ENCODE measurements at regions not wholly inside any gene's neighbourhood (a gene's known extent, or its start where the extent isn't known, plus 50 kb on each side); places are given as distances from the start of the nearest gene placed in this dataset.

DNA sequence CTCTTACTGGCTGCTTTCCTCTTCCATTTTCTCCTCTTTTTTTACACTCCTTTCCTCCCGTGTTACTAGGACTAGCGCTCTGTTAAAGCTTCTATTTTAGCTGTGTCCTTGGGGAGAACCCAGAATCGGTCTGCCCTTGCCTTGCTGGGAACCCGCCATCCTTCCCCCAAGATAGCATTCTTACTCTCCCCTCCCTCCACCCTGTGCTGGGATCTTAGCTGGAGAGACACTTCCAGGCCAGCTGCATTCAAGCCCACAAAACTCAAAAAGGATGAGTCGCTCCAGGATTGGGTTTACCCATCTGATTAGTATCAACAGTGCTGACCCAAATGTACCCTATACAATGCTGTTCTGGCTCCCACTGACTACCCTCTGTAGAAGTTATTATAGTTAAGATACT is 200.5 kb upstream of the ASIC2 start:
- Histone ChIP-seq H3K4me1 (ENCODE audit: control insufficient read depth in 1 of 2, insufficient read depth in 1 of 2, low read depth in 1 of 2, low read length in 1 of 2) (no peaks in the 10 kb centered on the region), H3K27me3 (no peaks in the 10 kb centered on the region), H3K27ac (no peak overlapping the region), H3K36me3 (no peaks in the 10 kb centered on the region), H3K9me3 (no peaks in the 10 kb centered on the region), H3K4me3 (ENCODE audit: low read depth in 1 of 2, low read length in 1 of 2) (no peak overlapping the region)
- TF ChIP-seq, protein P1, sequence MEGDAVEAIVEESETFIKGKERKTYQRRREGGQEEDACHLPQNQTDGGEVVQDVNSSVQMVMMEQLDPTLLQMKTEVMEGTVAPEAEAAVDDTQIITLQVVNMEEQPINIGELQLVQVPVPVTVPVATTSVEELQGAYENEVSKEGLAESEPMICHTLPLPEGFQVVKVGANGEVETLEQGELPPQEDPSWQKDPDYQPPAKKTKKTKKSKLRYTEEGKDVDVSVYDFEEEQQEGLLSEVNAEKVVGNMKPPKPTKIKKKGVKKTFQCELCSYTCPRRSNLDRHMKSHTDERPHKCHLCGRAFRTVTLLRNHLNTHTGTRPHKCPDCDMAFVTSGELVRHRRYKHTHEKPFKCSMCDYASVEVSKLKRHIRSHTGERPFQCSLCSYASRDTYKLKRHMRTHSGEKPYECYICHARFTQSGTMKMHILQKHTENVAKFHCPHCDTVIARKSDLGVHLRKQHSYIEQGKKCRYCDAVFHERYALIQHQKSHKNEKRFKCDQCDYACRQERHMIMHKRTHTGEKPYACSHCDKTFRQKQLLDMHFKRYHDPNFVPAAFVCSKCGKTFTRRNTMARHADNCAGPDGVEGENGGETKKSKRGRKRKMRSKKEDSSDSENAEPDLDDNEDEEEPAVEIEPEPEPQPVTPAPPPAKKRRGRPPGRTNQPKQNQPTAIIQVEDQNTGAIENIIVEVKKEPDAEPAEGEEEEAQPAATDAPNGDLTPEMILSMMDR (IDR thresholded peaks at IDR 0.05): no peak

DNA sequence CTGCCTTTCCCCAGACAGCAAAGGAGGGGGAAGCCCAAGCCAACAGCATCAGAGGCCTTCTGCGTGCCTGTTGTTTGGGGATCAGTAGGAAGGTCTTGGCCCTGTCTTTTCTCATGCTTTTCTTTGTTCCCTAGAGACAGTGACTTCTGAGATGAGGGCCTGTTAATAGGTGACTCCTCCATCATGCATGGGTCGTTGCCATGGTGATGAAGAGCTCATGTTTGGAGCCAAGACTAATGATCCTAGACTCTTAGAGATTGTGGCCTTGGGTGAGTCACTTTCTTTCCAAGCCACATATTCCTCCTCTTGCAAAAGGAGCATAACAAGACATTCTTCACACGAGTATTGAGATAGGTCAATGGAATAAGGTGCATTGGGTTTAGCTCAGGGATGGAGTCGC is 201.1 kb upstream of the ASIC2 start:
- Histone ChIP-seq H3K27ac (no peak overlapping the region), H3K27me3 (no peaks in the 10 kb centered on the region), H3K9me3 (no peaks in the 10 kb centered on the region), H3K4me3 (ENCODE audit: low read depth in 1 of 2, low read length in 1 of 2) (no peak overlapping the region), H3K4me1 (ENCODE audit: control insufficient read depth in 1 of 2, insufficient read depth in 1 of 2, low read depth in 1 of 2, low read length in 1 of 2) (no peaks in the 10 kb centered on the region), H3K36me3 (no peaks in the 10 kb centered on the region)
- TF ChIP-seq, protein P1 (IDR thresholded peaks at IDR 0.05): no peak

DNA sequence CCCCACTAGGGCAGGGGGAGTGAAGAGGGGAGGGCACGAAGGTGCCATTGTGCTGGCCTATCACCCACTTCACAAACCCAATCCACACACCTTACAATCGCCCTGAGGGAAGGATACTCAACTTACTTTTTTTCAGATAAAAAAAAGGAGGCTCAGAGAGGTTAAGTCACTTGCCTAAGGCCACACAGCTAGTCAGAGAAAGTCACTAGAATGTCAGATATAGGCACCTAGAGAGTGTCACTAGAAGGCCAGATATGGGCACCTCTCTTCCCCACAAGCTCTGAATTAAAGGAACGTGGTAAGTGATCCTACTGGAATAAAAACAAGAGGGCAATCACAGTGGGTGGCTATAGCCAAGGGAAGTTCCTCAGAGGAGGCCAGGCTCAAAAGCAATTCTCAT is 204.5 kb upstream of the ASIC2 start:
- no peak overlapping the region for H3K4me3 ChIP-seq (ENCODE audit: low read depth in 1 of 2, low read length in 1 of 2)
- no peaks in the 10 kb centered on the region for H3K4me1 ChIP-seq (ENCODE audit: control insufficient read depth in 1 of 2, insufficient read depth in 1 of 2, low read depth in 1 of 2, low read length in 1 of 2)
- TF ChIP-seq, protein P1 (IDR thresholded peaks at IDR 0.05): no peak
- no peaks in the 10 kb centered on the region for H3K9me3 ChIP-seq
- no peaks in the 10 kb centered on the region for H3K27me3 ChIP-seq
- no peak overlapping the region for H3K27ac ChIP-seq
- no peaks in the 10 kb centered on the region for H3K36me3 ChIP-seq

DNA sequence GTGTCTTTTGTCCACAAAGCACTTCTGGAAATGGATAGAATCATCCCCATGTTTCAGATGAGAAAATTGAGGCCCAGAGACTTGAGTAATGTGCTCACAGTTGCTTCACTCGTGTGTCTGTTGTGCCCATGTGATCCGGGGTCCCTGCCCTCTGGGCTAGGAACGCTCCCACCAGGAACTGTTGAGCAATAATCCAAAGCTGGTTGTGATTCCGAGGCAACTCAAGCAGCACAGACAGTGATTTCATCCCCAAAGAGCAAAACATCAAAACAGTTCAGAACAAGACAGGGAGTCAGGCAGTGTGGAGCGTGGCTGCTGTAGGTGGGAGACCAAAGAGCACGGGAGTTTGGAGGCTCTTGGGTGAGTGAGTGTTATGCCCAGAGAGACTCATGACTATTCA is 205.0 kb upstream of the ASIC2 start:
- H3K36me3 ChIP-seq: no peaks in the 10 kb centered on the region
- no peaks in the 10 kb centered on the region for H3K9me3 ChIP-seq
- H3K27ac ChIP-seq: no peak overlapping the region
- H3K27me3 ChIP-seq: no peaks in the 10 kb centered on the region
- H3K4me3 ChIP-seq (ENCODE audit: low read depth in 1 of 2, low read length in 1 of 2): no peak overlapping the region
- TF ChIP-seq, protein P1 (IDR thresholded peaks at IDR 0.05): no peak
- no peaks in the 10 kb centered on the region for H3K4me1 ChIP-seq (ENCODE audit: control insufficient read depth in 1 of 2, insufficient read depth in 1 of 2, low read depth in 1 of 2, low read length in 1 of 2)

DNA sequence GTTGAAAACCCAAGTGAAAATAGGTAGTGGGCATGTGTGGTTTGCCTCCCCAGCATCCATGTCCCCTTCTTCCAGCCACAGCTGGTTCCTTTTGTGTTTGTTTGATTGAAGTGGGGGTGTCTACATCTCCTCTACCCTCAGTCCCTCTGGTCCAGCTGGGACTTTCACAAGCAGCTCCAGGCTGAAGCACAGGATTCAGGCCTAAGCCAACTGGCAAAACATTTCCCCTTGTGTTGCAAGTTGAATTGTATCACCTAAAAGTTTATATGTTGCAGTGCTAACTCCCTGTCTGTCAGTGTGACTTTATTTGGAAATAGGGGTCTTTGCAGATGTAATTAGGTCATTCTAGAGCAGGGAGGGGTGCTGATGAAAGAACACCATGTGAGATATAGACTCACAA is 205.9 kb upstream of the ASIC2 start:
- TF ChIP-seq, protein P1 (IDR thresholded peaks at IDR 0.05): no peak
- Histone ChIP-seq H3K9me3 (no peaks in the 10 kb centered on the region), H3K27ac (no peak overlapping the region), H3K27me3 (no peaks in the 10 kb centered on the region), H3K36me3 (no peaks in the 10 kb centered on the region), H3K4me3 (ENCODE audit: low read depth in 1 of 2, low read length in 1 of 2) (no peak overlapping the region), H3K4me1 (ENCODE audit: control insufficient read depth in 1 of 2, insufficient read depth in 1 of 2, low read depth in 1 of 2, low read length in 1 of 2) (no peaks in the 10 kb centered on the region)

DNA sequence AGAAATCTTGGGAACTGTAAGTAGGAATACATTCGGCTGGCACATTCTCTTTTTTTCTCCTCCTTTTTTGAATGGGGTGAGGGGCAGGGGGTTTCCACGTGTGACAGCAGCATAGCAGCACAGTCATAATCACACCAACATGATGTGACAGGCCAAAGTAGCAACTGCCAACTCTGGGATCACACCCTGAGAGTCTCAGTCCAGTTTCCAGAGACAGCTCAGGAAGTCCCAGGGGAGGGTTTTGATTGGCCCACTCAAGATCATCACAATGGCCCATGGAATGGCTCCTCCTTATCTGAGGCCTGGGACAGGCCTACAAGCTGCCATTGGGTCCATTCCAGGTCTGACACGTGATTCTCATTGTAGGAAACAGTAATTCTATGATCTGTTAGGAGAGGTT is 207.1 kb upstream of the ASIC2 start:
- H3K27ac ChIP-seq: no peak overlapping the region
- no peaks in the 10 kb centered on the region for H3K4me1 ChIP-seq (ENCODE audit: control insufficient read depth in 1 of 2, insufficient read depth in 1 of 2, low read depth in 1 of 2, low read length in 1 of 2)
- no peaks in the 10 kb centered on the region for H3K36me3 ChIP-seq
- peaks cover 4% of the 10 kb centered on the region for H3K27me3 ChIP-seq
- TF ChIP-seq, protein P1 (IDR thresholded peaks at IDR 0.05): no peak
- H3K4me3 ChIP-seq (ENCODE audit: low read depth in 1 of 2, low read length in 1 of 2): no peak overlapping the region
- no peaks in the 10 kb centered on the region for H3K9me3 ChIP-seq

Measured in neutrophil (primary cell).